OCI-LY3 (cell line): ENCODE measurements at regions not wholly inside any gene's neighbourhood (a gene's known extent, or its start where the extent isn't known, plus 50 kb on each side); places are given as distances from the start of the nearest gene placed in this dataset.

Experiments
- H2AFZ ChIP-seq: fragments of 200-600, 300-600 bp; shearing (Covaris generic); 2 replicates; pipeline ENCODE4 v1.6.0; 2014; ENCODE audit warnings: antibody characterized with exemption, low read depth, low read length
- H3K27ac ChIP-seq: fragments of 200-600, 300-600 bp; sonication (generic); 2 replicates; pipeline ENCODE4 v1.5.1; 2014; ENCODE audit warnings: mild to moderate bottlenecking, low read length, moderate library complexity, mixed read lengths
- H3K27me3 ChIP-seq: fragments of 200-600, 300-600 bp; sonication (generic); 2 replicates; pipeline ENCODE4 v1.6.1; 2014; ENCODE audit warnings: low read depth, low read length, mixed read lengths
- H3K36me3 ChIP-seq: fragments of 200-600, 300-600 bp; sonication (generic); replicated peaks from 2 replicates; pipeline ENCODE3; 2014; ENCODE audit warnings: low read depth, low read length, mixed read lengths
- H3K4me1 ChIP-seq: fragments of 300-600, 200-600 bp; sonication (generic); 2 replicates; pipeline ENCODE4 v1.6.1; 2014; ENCODE audit warnings: low read length, mixed read lengths
- H3K4me2 ChIP-seq: fragments of 200-600, 300-600 bp; sonication (generic); 2 replicates; pipeline ENCODE4 v1.6.1; 2014; ENCODE audit warnings: low read length, mixed read lengths
- H3K4me3 ChIP-seq: fragments of 300-600, 200-600 bp; sonication (generic); 2 replicates; pipeline ENCODE4 v1.5.1; 2014; ENCODE audit warnings: antibody characterized with exemption, mild to moderate bottlenecking, low read length, moderate library complexity
- H3K79me2 ChIP-seq: fragments of 300-600, 200-600 bp; shearing (Covaris generic); 2 replicates; pipeline ENCODE4 v1.6.1; 2014; ENCODE audit warnings: mild to moderate bottlenecking, low read length, mixed read lengths
- H3K9ac ChIP-seq: fragments of 300-600, 200-600 bp; shearing (Covaris generic); 2 replicates; pipeline ENCODE4 v1.6.0; 2014; ENCODE audit warnings: mild to moderate bottlenecking, low read length, moderate library complexity
- H3K9me3 ChIP-seq: fragments of 200-600, 300-600 bp; shearing (Covaris generic); 2 replicates; pipeline ENCODE4 v1.6.1; 2014; ENCODE audit warnings: low read length, mixed read lengths; ENCODE audit not compliant: insufficient read depth
- H4K20me1 ChIP-seq: fragments of 200-600, 300-600 bp; sonication (generic); 2 replicates; pipeline ENCODE4 v1.6.1; 2016; ENCODE audit warnings: low read length, mixed read lengths; ENCODE audit not compliant: insufficient read depth
- CTCF ChIP-seq: fragments of 200-600, 300-600 bp; sonication (generic); IDR thresholded peaks from 2 replicates; pipeline ENCODE4 v1.5.1; 2014; ENCODE audit warnings: antibody characterized with exemption, low read length, low read depth
- EZH2phosphoT487 ChIP-seq: fragments of 200-600 bp; shearing (Covaris generic); IDR thresholded peaks from 2 replicates; pipeline ENCODE4 v1.6.1; 2018; ENCODE audit warnings: antibody characterized with exemption, mixed run types, low read depth

- no peak overlapping the region for H3K4me2 ChIP-seq
- no peak overlapping the region for H3K27ac ChIP-seq
- no peak overlapping the region for H3K4me3 ChIP-seq
- H3K9me3 ChIP-seq = no peaks in the 10 kb centered on the region
- H4K20me1 ChIP-seq = no peaks in the 10 kb centered on the region
- no peaks in the 10 kb centered on the region for H3K4me1 ChIP-seq
- no peaks in the 10 kb centered on the region for H3K79me2 ChIP-seq
- no peaks in the 10 kb centered on the region for H3K36me3 ChIP-seq
- H3K27me3 ChIP-seq = no peaks in the 10 kb centered on the region
- H3K9ac ChIP-seq = no peak overlapping the region
- TF ChIP-seq EZH2phosphoT487 = no peak
- TF ChIP-seq CTCF = no peak
- H2AFZ ChIP-seq = no peak overlapping the region
Observed at GRCh38 chr13:83344518-83344917, 537.8 kb downstream of the SLITRK1 start.

DNA sequence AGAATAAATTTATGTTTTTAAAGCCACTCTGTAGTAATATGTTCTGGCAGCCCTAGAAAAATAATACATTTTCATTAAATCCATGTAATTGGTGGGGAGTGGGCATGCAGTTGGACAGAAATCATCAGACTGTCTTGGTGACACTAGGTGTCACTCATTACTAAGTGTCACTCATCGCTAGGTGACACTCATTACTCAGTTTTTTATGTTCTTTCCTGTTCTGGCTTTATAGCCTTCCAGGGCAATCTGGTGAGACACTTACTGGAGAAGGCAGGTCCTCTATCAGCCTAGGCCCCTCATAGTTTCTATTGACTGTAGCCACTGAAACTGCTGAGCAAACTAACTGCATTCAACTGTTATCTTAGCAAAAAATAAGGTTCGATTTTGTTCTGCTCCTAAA lies 542.1 kb downstream of the SLITRK1 start:
- Histone ChIP-seq H3K4me1 (no peaks in the 10 kb centered on the region), H3K9ac (no peak overlapping the region), H4K20me1 (no peaks in the 10 kb centered on the region), H3K27me3 (no peaks in the 10 kb centered on the region), H2AFZ (peak overlapping the region; percentile 52; the same call in 1 of the 2 replicates), H3K79me2 (no peaks in the 10 kb centered on the region), H3K27ac (no peak overlapping the region), H3K4me3 (no peak overlapping the region), H3K9me3 (no peaks in the 10 kb centered on the region), H3K4me2 (no peak overlapping the region), H3K36me3 (no peaks in the 10 kb centered on the region)
- peak; percentile 65 for TF ChIP-seq CTCF
- no peak for TF ChIP-seq EZH2phosphoT487

GRCh38 chr13:83333614-83334388 lies 548.5 kb downstream of the SLITRK1 start:
- Histone ChIP-seq H3K9me3 (no peaks in the 10 kb centered on the region), H3K27me3 (no peaks in the 10 kb centered on the region), H3K79me2 (no peaks in the 10 kb centered on the region), H3K27ac (no peak overlapping the region), H4K20me1 (no peaks in the 10 kb centered on the region), H3K4me2 (no peak overlapping the region), H3K9ac (no peak overlapping the region), H2AFZ (no peak overlapping the region), H3K4me3 (no peak overlapping the region), H3K36me3 (no peaks in the 10 kb centered on the region), H3K4me1 (no peaks in the 10 kb centered on the region)
- TF ChIP-seq CTCF (no peak), EZH2phosphoT487 (no peak)

GRCh38 chr13:83332751-83333150 lies 549.5 kb downstream of the SLITRK1 start:
- H3K27ac ChIP-seq = no peak overlapping the region
- TF ChIP-seq EZH2phosphoT487 = no peak
- no peak for TF ChIP-seq CTCF

More at GRCh38 chr13:83332751-83333150, 549.5 kb downstream of the SLITRK1 start:
- Histone ChIP-seq H3K4me1 (no peaks in the 10 kb centered on the region), H4K20me1 (no peaks in the 10 kb centered on the region), H2AFZ (no peak overlapping the region), H3K36me3 (no peaks in the 10 kb centered on the region), H3K4me3 (no peak overlapping the region), H3K9ac (no peak overlapping the region), H3K4me2 (no peak overlapping the region), H3K9me3 (no peaks in the 10 kb centered on the region), H3K79me2 (no peaks in the 10 kb centered on the region), H3K27me3 (no peaks in the 10 kb centered on the region)
